ENCODE measurements at regions not wholly inside any gene's neighbourhood (a gene's known extent, or its start where the extent isn't known, plus 50 kb on each side); places are given as distances from the start of the nearest gene placed in this dataset.

DNA sequence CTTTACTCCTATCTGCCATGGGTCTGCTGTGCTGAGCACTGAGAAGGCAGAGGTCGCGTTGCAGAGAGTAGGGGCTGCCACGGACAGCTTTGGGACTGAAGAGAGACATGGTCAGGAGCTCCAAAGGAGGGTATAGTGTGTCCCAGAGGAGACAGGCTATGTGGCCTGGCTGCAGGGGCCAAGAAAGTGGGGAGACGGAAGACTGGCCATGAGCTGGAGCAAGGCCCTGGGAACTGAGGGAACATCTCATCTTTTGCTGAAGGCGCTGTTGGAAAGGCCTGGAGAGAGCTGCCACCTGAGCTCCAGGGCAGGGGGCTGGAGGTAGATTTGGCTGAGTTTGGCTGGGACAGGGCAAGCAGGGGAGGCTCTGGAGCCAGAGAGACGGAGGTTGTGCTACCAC lies 55.8 kb upstream of the AJAP1 start:
- no peak for DNase-seq

DNA sequence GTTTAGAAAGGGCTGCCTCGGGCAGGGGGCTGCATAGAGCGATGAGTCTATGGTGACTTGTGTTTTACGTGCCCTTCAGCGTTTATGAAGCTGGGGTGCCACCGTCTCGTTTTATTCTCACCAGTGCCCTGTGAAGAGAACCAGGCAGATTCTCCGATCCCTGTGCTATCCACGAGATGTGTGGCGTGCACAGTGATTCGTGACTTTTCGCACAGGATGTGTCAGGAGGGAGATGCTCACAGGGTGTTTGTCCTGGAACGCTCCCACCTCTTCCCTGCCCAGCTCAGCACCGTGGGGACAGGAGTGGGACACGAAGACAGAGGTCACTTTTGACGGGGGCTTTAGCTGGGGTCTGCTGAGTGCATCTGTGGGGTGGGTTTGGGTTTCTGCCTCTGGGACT lies 54.9 kb upstream of the AJAP1 start:
- no peak for DNase-seq

GRCh38 chr1:4599951-4600481 lies 54.4 kb upstream of the AJAP1 start:
- no peak for DNase-seq

- no peak for DNase-seq
Measured at GRCh38 chr1:4600615-4601460, 53.6 kb upstream of the AJAP1 start.

DNA sequence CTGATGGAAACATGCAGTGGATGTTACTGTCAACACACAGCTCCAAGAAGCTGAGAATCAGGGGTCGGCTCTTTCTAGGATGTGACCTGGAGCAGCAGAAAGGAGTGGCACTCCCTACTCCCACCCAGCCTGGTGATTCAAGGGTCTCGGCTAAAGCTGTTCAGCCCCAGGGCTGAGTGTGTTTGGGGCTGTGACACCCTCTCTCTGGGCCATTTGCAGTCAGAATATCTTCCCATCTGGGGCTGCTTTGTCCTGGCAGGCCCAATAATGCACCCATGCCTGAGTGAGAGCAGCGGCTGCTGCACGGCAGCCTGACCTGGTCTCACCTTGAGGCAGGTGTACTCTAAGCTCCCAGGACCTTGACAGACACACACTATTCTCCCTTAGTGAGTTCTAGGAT lies 52.5 kb upstream of the AJAP1 start:
- DNase-seq, result no peak

- DNase-seq, result no peak
Measured at GRCh38 chr1:4602462-4603294, 51.7 kb upstream of the AJAP1 start.

- DNase-seq, result no peak
Measured at GRCh38 chr1:4603295-4604110, 50.9 kb upstream of the AJAP1 start.

Data from NCI-H1105 treated with DMSO at 0.1 percent for 48 hours (cell line).